ENCODE measurements at regions not wholly inside any gene's neighbourhood (a gene's known extent, or its start where the extent isn't known, plus 50 kb on each side); places are given as distances from the start of the nearest gene placed in this dataset.

DNA sequence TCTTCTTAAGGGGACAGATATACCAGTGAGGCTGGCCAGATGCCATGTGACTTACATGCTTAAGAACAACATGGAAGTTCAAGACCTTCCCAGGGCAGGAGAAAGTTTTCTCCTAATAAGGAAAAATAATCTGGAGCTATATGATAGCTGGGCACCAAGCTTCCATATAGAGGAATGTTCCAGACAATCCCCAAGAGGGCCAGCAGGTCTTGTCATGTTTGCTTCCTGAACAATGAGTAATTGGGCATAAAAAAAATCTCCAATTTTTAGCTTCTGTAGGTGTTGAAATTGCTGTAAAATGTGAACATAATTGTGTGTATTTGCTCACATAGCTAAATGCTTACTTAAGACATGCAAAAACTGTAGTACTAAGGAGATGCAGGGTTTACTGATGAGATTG, 809.5 kb upstream of the PIK3C3 start:
- no peak for DNase-seq (ENCODE audit: low read depth in 1 of 2, low spot score in 1 of 2)

DNA sequence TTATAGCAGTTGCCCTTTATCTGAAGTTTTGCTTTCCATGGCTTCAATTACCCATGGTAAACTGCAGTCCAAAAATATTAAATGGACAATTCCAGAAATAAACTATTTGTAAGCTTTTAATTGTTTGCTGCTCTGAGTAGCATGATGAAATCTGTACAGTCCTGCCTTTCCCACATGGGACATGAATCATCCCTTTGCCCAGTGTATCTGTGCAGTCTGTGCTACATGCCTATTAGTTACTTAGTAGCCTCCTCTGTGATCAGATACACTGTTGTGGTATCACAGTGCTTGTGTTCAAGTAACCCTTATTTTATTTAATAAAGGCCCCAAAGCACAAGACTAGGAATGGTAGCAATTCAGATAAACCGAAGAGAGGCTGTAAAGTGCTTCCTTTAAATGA, 810.6 kb upstream of the PIK3C3 start:
- no peak for DNase-seq (ENCODE audit: low read depth in 1 of 2, low spot score in 1 of 2)

DNA sequence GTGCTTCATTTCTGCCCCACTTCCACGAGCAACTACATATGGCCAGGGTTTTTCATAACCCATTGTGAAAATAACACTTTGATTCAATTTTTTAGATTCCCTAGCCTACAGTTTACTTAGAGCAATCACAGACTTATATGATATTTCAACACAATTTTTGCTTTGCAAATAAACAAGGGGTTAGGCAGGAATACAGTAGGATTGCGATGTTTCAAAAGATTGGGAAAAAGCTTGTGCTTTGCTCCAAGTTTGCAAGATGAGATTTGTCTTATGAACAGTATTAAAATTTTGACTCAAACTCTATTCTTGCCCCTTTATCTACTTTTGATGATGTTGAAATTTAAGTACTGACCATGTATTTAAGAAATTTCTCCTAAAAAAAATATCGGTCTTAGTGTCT, 814.5 kb upstream of the PIK3C3 start:
- DNase-seq (ENCODE audit: low read depth in 1 of 2, low spot score in 1 of 2): no peak

DNA sequence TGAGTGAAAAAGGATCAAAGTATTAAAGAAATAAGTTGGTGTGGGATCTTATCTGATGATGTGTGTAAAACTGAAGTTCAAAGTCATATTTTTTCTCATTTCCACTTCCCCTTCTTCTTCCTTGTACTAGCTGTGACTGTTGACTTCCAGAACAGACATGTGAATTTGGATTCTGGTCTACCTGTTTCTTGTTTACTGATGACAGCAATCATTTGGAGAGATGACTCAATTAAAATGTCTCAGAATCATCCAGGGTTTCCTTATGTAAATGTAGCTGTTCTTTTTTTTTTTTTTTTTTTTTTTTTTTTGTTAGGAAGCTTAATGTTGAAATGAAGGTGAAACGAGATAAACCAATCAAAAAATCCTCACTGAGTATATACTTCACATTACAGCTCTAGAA, 819.9 kb upstream of the PIK3C3 start:
- no peak for DNase-seq (ENCODE audit: low read depth in 1 of 2, low spot score in 1 of 2)

DNA sequence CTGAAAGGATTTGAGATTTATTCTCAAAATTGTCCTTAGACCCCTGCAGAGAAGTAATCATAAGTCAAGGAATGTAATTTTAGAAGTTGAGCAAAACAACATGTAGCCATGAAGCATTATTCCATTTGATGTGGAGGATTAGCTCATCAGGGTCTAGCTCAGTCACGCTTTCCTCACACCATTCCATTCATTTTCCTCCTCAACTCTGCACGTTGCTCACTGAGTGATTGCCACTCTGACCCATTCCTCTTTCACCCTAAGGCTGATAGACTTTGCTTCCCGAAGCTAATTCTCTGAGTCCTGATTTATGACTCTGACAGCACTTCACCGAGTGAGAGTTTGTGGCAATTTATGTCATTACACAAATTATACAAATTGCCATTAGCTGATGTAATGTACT, 820.6 kb upstream of the PIK3C3 start:
- DNase-seq (ENCODE audit: low read depth in 1 of 2, low spot score in 1 of 2): no peak

DNA sequence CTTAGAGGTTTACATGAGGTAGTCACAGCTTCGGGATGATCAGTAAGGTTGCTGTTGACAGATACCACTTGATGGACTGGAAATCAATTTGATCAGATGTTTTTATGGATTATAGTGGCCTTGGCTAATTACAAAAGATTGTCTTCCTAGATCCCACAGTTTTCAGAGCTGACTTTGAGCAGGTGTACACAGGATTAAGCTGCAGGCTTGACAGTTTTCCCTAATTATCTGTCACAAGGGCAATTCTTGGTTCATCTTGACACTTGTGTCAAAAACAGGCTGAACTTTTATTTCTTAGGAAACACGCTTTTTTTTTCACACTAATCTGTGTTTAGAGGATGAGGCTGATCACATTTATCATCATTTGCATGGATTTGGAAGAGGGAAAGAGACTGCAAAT, 824.0 kb upstream of the PIK3C3 start:
- DNase-seq (ENCODE audit: low read depth in 1 of 2, low spot score in 1 of 2): no peak

DNA sequence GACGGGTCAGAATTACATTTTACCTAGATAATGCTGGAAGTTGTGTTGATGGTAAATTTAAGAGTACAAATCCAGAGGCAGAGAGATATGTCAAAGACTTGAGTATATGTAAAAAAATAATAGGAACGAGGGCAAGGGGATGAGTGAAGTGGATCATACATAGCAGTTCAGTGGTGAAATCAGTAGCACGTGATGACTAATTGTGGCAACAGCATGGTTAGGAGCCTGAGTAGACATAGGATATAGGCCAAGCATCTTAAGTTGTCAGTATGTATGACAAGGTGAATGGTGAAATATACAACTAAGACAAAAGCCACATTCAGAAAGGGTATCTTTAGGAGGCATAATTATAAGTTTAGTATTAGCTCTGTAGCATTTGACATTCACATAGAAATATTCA, 826.5 kb upstream of the PIK3C3 start:
- no peak for DNase-seq (ENCODE audit: low read depth in 1 of 2, low spot score in 1 of 2)

DNA sequence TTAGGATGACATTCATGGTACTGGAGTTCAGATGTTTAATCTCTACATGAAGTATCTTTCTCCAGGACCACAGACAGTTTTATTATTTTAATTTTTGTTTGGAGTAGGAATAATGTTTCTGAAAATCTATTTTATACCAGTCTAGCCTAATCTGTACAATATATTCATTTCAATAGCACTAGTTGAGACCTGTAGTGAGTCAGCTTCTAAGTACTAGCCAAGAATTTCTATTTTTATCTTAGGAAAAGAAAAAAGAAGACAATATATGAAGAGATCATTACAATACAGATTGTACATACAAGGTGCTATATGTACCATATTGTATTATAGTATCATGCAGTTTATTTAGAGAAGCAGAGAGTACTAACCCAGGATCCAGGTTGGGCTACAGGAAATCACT, 826.9 kb upstream of the PIK3C3 start:
- no peak for DNase-seq (ENCODE audit: low read depth in 1 of 2, low spot score in 1 of 2)

DNA sequence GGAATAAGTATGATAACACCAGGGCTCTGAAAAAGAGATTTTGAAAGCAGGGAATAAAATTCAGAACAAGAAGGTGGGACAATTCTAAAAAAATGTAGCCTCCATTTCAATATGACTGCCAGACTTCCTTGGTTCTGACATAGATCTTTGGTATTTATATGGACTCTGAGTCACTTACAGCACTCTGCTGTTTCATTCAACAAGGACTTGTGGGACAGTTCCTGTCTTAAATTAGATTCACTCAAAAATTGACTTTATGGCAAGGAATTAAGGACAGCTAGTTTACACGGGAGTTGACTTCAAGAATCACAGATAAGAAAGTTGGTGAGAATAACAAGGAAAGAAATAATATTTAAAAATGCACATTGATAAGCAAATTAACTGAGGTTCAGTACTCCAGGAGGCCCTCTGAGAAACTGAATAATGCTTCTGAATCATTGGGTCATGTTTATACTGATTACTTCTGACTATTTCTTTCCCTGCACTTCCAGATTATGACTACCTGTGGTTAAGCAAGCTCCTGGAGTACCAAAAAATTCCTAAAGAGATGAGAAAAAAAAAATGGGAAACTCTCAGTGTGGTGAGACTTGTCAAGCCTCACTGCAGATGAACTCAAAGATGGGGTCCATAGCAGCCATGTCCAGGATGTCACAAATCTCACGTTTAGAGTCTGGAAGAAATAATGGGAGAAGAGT, 828.3 kb upstream of the PIK3C3 start:
- DNase-seq (ENCODE audit: low read depth in 1 of 2, low spot score in 1 of 2): no peak

DNA sequence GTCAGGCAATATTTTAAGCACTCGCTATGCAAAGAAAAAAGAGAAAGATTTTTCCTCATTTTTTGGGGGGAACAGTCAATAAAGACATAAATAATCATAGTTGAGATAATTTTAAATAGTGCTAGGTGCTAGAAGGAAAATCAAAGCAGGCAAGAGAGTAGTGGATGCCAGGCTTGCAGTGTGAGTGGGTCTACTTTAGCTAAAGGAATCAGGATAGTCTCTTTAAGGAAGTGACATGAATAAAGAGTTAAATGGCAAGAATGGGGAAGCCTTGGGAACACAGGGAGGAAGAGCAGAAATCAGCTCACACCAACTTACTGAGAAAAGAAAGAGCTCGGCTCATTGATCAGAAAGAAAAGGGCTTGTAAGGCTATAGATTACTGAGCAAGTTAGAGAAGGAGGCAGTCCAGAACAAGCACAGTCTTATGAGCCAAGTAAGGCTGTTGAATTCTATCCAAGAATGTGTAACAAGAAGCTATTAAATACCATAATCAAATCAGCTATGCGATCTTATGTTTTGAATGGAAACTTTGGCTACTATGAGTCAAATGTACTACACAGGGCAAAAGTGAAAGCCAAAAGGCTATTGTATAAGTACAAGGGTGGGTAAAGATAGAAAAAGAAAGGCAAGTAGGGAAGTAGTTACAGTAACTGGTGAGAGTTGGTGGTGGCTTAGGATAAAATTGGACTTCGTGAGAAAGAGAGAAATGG, 833.8 kb upstream of the PIK3C3 start:
- DNase-seq (ENCODE audit: low read depth in 1 of 2, low spot score in 1 of 2): no peak

DNA sequence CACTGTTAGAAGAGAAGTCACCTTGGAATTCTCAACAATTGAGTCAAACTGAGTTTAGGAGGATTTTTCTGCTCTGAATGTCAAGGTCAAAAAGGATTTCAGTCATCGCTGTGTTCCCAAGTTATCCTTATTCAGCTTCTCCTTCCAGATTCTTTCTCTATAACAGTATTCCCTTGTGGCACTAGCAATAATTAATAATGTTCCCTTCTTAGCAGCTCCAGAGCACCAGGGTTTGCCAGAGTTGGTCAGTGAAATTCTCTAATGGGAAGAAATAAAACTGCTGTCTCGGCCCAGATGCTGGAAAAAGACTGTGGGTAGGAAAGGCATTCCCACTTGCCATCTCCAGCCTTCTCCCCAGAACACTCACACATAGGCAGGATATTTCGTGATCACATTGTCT, 836.0 kb upstream of the PIK3C3 start:
- no peak for DNase-seq (ENCODE audit: low read depth in 1 of 2, low spot score in 1 of 2)

DNA sequence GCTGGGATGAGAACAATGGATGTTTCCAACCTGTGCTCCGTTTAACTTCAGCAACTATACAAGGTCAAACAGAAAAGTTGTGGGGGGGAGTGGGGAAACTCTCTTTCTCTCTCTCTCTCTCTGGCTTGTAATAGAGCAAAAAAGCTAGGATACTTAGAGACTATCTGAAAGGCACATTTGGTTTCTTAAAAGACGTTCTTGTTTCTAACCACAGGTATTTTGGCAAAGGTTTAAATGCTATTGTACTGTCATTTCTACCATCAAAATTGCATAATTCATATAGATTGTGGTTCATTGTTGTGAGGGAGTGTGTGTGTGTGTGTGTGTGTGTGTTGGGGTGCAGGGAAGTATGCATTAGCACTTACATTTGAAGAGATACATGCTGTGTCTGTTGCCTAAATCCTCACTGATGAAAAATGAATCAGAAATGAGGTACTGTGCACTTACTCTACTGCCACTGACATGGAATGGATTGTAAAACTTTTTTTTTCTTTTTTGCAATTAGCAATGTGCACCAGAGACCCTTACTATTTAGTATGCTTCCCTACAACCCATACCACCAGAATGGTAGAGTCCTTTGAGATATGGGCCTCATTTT, 841.0 kb upstream of the PIK3C3 start:
- DNase-seq (ENCODE audit: low read depth in 1 of 2, low spot score in 1 of 2): no peak

DNA sequence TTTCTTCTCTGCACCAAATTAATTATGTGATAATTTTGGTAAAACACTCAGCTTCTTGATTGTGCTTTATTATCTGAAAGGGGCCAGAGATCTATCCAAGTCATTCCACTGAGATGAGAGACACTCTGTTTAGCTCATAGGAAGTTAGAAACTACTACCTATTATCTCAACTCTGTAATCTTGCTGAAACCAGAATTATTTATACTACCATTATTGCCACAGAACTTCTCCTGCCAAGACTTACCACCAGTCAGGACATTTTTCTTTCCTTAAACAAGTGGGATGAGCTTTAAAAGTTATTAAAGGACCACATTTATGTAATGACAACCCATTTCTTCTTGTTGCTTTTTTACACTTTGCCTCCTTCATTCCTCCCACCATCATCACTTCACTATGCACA, 855.6 kb upstream of the PIK3C3 start:
- DNase-seq (ENCODE audit: low read depth in 1 of 2, low spot score in 1 of 2): no peak

DNA sequence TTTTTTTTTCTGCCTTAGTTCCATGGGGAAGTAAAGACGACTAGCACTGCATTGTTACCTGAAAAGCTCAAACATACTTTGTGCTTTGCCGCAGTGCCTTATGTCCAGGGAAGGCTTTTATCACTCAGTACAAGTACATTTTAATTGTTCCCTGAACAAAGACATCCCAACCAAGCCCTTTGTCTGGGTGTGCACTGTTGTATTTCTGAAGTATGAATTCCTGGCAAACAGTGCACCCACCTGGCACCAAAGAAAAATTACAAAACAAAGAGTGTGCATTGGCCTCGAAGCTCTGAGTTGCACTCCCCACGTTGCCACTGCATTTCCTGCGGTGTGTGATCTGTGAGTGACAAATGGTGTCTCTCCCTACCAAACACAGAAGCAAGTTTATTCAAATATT, 858.5 kb upstream of the PIK3C3 start:
- no peak for DNase-seq (ENCODE audit: low read depth in 1 of 2, low spot score in 1 of 2)

DNA sequence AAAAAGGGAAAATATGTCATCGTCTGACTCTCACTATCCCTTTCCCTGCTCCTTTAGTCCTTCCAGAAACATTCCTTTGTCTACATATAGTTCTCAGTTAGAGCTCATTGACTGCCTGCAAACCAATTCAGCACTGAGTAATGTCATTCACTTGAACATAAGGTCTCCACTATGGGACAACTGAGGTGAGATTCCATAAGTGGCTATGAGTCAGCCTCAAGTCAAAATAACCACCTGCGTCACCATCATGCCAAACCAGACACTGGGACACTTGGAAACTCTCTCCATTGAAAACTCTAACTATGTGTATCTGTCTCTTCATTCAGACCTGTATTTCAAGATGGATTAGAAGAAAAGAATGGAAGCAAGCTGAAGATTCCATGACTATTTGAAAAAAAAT, 878.0 kb upstream of the PIK3C3 start:
- DNase-seq (ENCODE audit: low read depth in 1 of 2, low spot score in 1 of 2): no peak

DNA sequence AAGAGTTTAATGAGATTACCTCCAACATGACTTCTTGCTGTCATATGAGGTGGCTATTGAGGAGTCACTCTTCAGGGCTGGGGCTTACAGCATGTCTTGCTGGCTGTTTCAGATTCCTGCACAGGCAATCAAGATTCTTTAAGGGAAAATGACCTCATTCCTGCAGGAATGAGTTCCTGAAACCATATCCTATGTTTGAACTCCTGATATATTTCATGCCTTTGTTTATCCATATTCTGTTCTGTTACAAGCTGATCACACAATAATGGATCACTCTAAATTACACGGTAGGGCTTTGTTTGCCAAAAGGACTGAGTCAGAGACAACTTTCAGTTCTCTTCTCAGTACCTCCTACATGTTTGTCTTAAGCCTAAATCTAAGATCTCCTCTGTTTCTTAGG, 879.8 kb upstream of the PIK3C3 start:
- no peak for DNase-seq (ENCODE audit: low read depth in 1 of 2, low spot score in 1 of 2)

DNA sequence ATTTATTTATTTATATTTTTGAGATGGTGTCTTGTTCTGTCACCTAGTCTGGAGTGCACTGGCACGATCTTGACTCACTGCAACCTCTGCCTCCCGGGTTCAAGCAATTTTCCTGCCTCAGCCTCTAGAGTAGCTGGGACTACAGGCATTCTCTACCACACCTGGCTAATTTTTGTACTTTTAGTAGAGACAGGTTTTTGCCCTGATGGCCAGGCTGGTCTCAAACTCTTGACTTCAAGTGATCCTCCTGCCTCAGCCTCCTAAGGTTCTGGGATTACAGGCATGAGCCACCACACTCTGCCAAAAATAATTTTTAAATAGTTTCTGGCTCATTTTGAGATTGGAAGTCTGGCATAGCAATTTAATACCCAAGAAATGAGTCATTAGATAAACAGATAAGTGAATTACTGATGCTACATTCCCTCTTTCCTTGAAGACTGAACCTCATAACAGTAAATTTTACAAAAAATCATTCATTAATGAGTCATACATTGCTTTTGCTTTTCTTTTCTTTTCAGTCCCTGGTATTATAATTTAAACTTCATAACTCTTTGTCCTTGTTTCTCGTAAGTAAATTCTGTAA, 881.6 kb upstream of the PIK3C3 start:
- no peak for DNase-seq (ENCODE audit: low read depth in 1 of 2, low spot score in 1 of 2)

DNA sequence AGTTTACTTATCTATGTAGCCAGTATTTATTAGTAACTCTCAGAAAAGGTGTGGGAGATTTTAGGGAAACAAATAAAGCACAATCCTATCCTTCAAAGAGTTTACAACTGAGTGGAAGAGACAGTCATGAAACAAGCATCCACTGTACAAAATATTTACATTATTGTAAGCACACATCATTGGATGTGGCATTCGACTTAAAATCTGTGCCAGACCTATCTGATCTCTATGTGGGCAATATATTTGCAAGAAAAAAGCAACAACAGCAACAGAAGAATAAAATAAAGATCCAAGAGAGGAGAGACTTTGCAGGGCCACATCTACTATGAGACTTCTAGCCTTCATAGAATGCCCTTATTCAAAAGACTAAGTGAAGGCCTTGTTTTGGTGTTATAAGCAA, 882.1 kb upstream of the PIK3C3 start:
- no peak for DNase-seq (ENCODE audit: low read depth in 1 of 2, low spot score in 1 of 2)

DNA sequence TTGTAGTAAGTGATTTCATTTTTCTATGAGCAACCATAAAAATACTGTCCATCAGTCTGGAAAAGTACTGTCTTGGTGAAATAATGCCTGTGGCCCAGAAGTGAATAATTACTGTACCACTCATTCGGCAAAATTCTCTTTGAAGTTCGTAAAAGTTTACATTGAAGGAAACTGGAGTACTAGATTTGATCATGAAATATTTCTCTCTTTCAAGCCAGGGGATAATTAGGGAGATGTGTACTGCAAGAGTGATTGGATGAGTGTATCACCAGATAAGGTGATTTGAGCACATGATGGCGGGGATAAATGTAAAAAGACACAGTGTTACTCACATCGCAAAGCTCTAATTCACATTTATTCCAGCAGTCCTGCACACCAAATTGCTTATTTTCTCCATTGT, 883.2 kb upstream of the PIK3C3 start:
- no peak for DNase-seq (ENCODE audit: low read depth in 1 of 2, low spot score in 1 of 2)

DNA sequence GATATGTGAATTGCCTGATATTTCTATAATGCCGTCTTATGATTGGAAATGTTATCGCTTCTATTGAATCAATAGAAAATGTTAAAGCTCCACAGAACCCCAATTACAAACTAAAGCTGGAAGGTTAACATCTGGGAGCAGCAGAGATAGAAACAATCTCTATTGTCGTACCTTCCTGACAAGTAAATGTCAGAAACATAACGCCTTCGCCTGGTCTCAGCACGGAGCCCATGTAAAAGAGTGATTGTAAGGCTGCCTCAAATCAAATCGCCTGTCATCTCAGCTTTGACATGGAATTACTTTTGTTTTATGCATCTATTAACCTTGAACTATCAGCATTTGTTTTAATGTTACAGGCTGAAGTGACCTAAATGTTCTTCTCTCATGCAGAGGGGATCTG, 885.9 kb upstream of the PIK3C3 start:
- no peak for DNase-seq (ENCODE audit: low read depth in 1 of 2, low spot score in 1 of 2)

DNA sequence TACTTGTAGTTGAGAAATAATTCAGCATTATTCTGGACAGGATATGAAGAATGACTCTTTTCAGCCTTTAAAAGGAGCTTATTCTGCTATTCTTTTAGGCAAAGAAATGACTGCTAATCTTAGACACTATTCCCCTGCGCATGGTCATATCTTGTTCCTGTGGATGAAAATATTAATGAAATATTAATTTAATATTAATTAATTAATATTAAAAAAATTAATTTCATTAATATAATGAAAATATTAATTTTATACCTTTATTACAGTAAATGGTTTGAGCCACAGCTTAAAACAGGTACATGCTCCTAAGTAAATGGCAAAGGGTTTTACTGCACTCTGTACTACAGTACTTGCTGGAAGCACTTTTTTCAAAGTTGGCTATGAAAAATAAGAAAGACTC, 890.1 kb upstream of the PIK3C3 start:
- DNase-seq (ENCODE audit: low read depth in 1 of 2, low spot score in 1 of 2): no peak

DNA sequence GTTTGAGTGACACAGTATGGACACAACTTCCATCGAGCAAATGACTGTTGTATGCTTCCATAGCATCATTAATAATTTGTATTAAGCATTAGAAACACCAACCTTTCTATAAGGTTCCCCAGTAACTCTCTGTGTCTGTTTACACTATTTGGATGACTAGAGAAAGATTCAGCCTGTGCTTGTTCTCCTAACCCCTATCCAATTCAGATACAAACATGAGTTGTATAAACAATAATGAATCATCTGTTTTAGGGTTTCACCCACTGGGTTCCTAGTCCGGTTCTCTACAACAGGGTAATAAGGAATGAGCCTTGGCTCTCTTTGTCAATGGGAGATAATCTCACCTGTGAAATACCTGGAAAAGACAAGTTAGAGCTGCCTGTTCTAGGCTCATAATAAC, 894.1 kb upstream of the PIK3C3 start:
- DNase-seq (ENCODE audit: low read depth in 1 of 2, low spot score in 1 of 2): no peak

DNA sequence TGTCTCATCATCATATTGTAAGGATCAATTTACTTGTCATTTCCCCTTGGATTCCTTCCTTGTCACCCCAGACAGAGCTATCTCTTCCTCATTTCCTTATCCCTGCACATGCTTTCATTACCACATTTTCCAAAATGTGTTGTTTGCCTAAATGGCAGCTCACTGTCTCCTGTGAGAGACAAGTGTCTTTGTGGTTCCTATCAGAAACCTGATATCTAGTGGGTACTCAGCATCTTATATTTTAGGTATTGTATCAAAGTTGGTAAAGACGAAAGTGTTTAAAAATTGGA, 896.0 kb upstream of the PIK3C3 start:
- DNase-seq (ENCODE audit: low read depth in 1 of 2, low spot score in 1 of 2): no peak

Measured in stimulated activated CD4-positive, alpha-beta T cell treated with anti-CD3 and anti-CD28 coated beads, Interleukin-15, amount 100 ng/mL, for 1 hour (primary cell).